ENCODE measurements at regions not wholly inside any gene's neighbourhood (a gene's known extent, or its start where the extent isn't known, plus 50 kb on each side); places are given as distances from the start of the nearest gene placed in this dataset.
A peak's percentile ranks its signal among the peaks of the same experiment; 100 is the strongest.

DNA sequence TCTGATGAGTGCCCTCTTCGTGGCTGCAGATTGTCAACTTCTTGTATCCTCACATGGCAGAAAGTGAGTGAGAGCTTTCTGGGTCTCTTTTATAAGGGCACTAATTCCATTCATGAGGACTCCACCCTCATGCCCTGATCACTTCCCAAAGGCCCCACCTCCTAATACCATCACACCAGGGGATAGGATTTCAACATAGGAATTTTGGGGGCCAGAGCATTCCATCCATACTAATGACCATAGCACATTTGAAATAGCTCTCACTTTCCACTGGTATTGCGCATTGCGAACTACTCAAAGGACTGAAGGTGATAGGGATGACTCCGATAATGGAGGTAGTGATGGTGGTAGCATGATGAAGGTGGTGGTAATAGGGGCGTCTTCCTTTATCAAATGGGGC is 324.3 kb downstream of the PRL start:
- TF ChIP-seq GATA2 (IDR thresholded peaks at IDR 0.05; ENCODE audit: low read depth, low read length) (no peak), GATA3 (IDR thresholded peaks at IDR 0.05; ENCODE audit: low read depth, low read length) (no peak)

GRCh38 chr6:21977346-21977745 is 319.5 kb downstream of the PRL start:
- TF ChIP-seq GATA2 (IDR thresholded peaks at IDR 0.05; ENCODE audit: low read depth, low read length) = no peak
- no peak for TF ChIP-seq GATA3 (IDR thresholded peaks at IDR 0.05; ENCODE audit: low read depth, low read length)

DNA sequence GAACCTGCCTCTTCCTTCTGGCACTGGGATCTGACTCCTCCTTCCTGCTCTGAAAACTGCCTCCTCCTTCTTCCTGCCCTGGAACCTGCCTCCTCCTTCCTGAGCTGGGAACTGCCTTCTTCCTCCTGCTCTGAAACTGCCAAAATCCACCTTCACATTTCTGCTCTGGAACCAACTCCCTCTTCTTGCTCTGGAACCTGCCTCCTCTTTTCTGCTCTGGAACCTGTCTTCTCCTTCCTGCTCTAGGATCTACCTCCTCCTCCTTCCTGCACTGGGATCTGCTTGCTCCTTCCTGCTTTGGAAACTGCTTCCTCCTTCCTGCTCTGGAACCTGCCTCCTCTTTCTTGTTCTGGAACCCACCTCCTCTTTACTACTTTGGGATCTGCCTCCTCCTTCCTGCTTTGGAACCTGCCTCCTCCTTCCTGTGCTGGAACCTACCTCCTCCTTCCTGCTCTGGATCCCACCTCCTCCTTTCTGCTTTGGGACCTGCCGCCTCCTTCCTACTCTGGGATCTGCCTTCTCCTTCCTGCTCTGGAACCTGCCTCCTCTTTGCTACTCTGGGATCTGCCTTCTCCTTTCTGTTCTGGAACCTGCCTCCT is 315.5 kb downstream of the PRL start:
- no peak for TF ChIP-seq GATA2 (IDR thresholded peaks at IDR 0.05; ENCODE audit: low read depth, low read length)
- no peak for TF ChIP-seq GATA3 (IDR thresholded peaks at IDR 0.05; ENCODE audit: low read depth, low read length)

GRCh38 chr6:21984135-21984534 is 312.7 kb downstream of the PRL start:
- TF ChIP-seq GATA3 (IDR thresholded peaks at IDR 0.05; ENCODE audit: low read depth, low read length) (peak; percentile 23; the same call in 1 of the 2 replicates), GATA2 (IDR thresholded peaks at IDR 0.05; ENCODE audit: low read depth, low read length) (no peak)

DNA sequence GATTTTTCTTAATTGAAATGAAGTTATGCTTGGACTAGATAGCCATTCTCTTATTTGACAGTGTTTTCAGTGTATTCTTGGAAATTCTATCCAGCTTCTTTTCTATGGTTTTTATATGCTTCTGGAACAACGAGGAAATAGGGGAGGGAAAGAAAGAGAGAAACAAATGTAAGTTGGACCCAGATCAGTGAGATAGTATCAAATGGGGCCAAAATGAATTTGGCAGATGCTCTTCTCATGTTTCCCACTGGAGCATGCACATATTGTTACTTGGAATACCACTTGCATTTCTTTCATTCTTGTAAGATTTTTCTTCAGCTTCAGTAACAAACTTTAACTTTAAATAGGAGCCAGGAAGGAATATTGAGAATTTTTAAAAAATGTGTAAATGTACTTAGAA is 312.3 kb downstream of the PRL start:
- TF ChIP-seq GATA2 (IDR thresholded peaks at IDR 0.05; ENCODE audit: low read depth, low read length) = no peak; the same call in 1 of the 2 replicates
- TF ChIP-seq GATA3 (IDR thresholded peaks at IDR 0.05; ENCODE audit: low read depth, low read length) = no peak; the same call in 1 of the 2 replicates

DNA sequence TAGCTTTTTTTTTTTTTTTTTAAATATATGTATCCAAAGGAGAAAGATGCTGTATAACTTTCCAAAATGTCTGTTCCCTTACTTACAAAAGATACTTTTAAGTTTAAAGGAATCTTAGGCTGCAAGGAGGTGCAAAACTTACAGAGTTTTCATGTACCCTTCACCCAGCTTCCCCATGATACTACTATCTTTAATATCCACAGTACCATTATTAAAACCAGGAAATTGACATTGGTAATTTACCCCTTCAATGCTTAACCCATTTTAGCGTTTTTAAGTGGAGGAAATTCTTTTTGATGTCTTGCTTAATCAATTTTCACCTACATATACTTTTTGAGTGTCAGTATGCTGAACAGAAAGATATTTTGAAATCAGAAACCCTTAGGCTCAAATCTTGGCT is 310.9 kb downstream of the PRL start:
- TF ChIP-seq GATA2 (IDR thresholded peaks at IDR 0.05; ENCODE audit: low read depth, low read length) (no peak), GATA3 (IDR thresholded peaks at IDR 0.05; ENCODE audit: low read depth, low read length) (no peak)

- TF ChIP-seq GATA2 (IDR thresholded peaks at IDR 0.05; ENCODE audit: low read depth, low read length) (no peak), GATA3 (IDR thresholded peaks at IDR 0.05; ENCODE audit: low read depth, low read length) (no peak)
Observed at GRCh38 chr6:21986703-21987102, 310.1 kb downstream of the PRL start.

- TF ChIP-seq GATA2 (IDR thresholded peaks at IDR 0.05; ENCODE audit: low read depth, low read length) (no peak), GATA3 (IDR thresholded peaks at IDR 0.05; ENCODE audit: low read depth, low read length) (no peak)
Observed at GRCh38 chr6:21987501-21987957, 309.3 kb downstream of the PRL start.

- no peak for TF ChIP-seq GATA3 (IDR thresholded peaks at IDR 0.05; ENCODE audit: low read depth, low read length)
- TF ChIP-seq GATA2 (IDR thresholded peaks at IDR 0.05; ENCODE audit: low read depth, low read length) = no peak
Observed at GRCh38 chr6:21990577-21990976, 306.3 kb downstream of the PRL start.

DNA sequence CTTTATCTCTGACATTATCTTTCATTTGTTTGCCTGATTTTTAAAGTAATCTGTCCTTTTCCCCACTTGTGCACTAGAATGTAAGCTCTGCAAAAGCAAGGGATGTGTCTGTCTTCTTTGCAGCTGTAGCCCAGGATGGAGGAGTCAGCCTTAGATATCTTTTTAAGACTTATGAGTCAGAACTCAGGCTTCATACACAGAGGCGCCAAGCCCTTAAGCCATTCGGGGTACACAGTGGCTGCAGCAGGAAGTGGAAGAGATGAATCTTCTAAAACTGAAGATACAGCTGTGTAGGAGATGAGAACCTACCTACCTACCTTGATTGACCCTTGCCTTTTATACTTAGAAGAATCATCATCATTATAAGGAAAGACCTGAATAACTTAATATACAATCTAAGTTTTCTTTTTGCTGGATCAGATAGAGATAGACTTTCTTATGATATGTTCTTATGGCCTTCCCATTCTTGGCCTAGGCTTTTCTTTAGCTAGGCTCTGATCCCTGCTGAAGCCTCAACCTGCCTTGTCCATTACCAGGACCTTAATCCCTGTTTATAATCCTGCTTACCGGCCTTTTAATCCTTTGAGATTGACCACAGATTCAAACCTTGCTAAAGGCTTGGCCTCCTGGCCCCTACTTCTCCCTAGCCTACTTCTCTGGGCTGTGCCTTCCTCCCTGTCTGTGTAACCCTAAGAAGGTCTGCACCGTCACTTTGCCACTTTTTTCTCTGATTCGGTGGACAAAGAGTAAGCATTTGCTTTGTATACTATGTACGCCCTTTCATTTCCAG is 304.5 kb downstream of the PRL start:
- no peak for TF ChIP-seq GATA3 (IDR thresholded peaks at IDR 0.05; ENCODE audit: low read depth, low read length)
- no peak for TF ChIP-seq GATA2 (IDR thresholded peaks at IDR 0.05; ENCODE audit: low read depth, low read length)

DNA sequence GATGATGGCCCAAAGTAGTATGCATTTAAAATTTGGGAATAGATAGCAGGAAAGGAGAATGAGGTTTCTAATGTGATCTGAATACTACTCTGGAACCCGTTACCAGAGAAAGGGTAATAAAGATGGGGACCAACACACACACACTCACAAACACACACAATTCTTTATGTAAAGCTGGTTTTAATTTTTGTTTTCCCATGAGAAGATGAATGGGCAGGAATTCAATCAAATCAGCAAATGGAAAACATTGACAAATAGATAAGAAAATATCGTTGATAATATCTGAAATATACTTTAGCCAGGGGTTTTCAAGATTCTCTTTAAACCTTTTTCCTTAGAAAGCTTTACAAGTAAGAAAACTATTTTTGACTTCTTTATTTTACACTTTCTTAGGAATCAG is 303.0 kb downstream of the PRL start:
- TF ChIP-seq GATA2 (IDR thresholded peaks at IDR 0.05; ENCODE audit: low read depth, low read length) = no peak
- TF ChIP-seq GATA3 (IDR thresholded peaks at IDR 0.05; ENCODE audit: low read depth, low read length) = no peak

DNA sequence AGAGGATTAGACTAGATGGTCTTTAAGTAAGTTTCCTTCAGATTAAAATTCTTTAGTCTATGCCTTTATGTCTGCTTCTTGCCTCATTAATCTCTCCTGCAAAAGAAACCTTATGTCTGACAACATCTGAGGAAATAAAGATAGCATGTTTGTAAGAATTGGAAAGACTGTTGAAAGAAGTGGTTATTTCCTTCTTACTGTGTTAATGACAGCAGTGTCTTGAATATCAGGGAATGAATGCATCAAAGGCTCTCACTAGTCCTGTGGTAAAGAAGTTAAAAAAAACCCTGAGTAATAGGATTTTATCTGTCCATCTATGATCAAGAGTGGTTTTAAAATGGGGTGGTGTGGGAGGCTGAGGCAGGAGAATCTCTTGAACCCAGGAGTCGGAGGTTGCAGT is 302.0 kb downstream of the PRL start:
- TF ChIP-seq GATA2 (IDR thresholded peaks at IDR 0.05; ENCODE audit: low read depth, low read length) = no peak
- TF ChIP-seq GATA3 (IDR thresholded peaks at IDR 0.05; ENCODE audit: low read depth, low read length) = no peak

DNA sequence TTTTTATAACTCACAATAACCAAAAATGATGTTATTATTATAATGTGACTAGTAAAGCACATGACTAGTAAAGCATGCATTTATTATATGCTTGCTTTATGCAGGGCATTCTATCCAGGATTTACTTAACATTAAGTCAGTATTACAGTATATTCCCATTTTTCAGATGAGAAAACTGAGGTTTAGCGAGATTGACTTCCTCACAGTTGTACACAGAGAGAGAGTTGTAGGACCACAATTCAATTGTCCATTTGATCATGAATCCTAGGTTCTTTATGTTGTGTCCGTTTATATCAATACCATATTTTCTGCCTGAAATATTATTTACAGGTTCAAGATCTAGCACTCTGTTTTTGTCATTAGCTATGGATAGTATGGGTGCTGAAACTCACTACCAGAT is 301.5 kb downstream of the PRL start:
- no peak for TF ChIP-seq GATA2 (IDR thresholded peaks at IDR 0.05; ENCODE audit: low read depth, low read length)
- TF ChIP-seq GATA3 (IDR thresholded peaks at IDR 0.05; ENCODE audit: low read depth, low read length) = no peak

GRCh38 chr6:21996425-21997118 is 300.3 kb downstream of the PRL start:
- peak; percentile 86 for TF ChIP-seq GATA3 (IDR thresholded peaks at IDR 0.05; ENCODE audit: low read depth, low read length)
- peak; percentile 88 for TF ChIP-seq GATA2 (IDR thresholded peaks at IDR 0.05; ENCODE audit: low read depth, low read length)
